ENCODE measurements at regions not wholly inside any gene's neighbourhood (a gene's known extent, or its start where the extent isn't known, plus 50 kb on each side); places are given as distances from the start of the nearest gene placed in this dataset.

DNA sequence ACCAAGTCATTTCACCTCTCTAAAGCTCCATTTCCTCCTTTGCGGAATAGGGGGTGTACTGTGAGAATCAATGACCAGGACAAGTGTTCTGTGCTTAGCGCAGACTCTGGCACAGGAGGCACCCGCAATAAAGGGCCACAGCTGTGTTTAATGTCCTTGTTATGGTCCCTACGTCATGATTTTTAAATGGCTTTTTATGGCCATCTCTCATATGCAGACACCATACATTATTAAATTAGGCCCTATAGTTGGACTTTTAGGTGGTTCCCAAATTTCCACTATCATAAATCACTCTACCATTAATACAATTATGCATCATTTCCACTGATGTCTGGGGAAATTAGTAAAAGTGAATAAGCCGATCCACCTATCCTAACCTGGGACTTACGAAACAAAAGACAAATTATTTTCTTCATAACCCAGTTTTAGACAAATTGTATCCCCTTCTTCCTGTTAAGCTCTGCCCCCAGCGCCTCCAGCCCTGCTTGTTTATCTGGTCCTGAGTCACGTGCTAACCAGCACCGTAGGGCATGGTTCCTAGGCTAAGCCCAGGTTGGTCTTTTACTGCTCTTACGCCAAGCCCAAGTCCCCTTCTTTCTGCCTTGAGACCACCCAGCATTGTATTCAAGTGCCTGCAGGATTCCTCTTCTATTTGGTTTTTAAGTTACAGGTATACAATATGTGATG is 278.3 kb downstream of the SHQ1 start:
- TF ChIP-seq, protein P1, sequence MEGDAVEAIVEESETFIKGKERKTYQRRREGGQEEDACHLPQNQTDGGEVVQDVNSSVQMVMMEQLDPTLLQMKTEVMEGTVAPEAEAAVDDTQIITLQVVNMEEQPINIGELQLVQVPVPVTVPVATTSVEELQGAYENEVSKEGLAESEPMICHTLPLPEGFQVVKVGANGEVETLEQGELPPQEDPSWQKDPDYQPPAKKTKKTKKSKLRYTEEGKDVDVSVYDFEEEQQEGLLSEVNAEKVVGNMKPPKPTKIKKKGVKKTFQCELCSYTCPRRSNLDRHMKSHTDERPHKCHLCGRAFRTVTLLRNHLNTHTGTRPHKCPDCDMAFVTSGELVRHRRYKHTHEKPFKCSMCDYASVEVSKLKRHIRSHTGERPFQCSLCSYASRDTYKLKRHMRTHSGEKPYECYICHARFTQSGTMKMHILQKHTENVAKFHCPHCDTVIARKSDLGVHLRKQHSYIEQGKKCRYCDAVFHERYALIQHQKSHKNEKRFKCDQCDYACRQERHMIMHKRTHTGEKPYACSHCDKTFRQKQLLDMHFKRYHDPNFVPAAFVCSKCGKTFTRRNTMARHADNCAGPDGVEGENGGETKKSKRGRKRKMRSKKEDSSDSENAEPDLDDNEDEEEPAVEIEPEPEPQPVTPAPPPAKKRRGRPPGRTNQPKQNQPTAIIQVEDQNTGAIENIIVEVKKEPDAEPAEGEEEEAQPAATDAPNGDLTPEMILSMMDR (IDR thresholded peaks at IDR 0.05) = no peak
- no peak for TF ChIP-seq EZH2phosphoT487 (IDR thresholded peaks at IDR 0.05)
